HEK293 (cell line): ENCODE measurements at regions not wholly inside any gene's neighbourhood (a gene's known extent, or its start where the extent isn't known, plus 50 kb on each side); places are given as distances from the start of the nearest gene placed in this dataset.

Source experiments
- BCL11A ChIP-seq: fragments of 450-650 bp; formaldehyde crosslinking; IDR thresholded peaks from 2 replicates; pipeline ENCODE4 v1.5.1; 2016; ENCODE audit warnings: low read depth, missing biosample characterization, missing genetic modification characterization
- SP2 ChIP-seq: fragments of 450-650 bp; formaldehyde crosslinking; IDR thresholded peaks from 2 replicates; pipeline ENCODE4 v1.5.1; 2016; ENCODE audit warnings: missing biosample characterization, missing genetic modification characterization
- ZEB2 ChIP-seq: fragments of 450-650 bp; formaldehyde crosslinking; IDR thresholded peaks from 2 replicates; pipeline ENCODE4 v1.5.1; 2016; ENCODE audit warnings: missing biosample characterization, missing genetic modification characterization
- ZFP3 ChIP-seq: fragments of 450-650 bp; formaldehyde crosslinking; IDR thresholded peaks from 2 replicates; pipeline ENCODE4 v1.5.1; 2016; ENCODE audit warnings: low read depth, missing biosample characterization, missing genetic modification characterization
- ZNF155 ChIP-seq: fragments of 450-650 bp; formaldehyde crosslinking; IDR thresholded peaks from 2 replicates; pipeline ENCODE4 v1.5.1; 2016; ENCODE audit warnings: missing biosample characterization, missing genetic modification characterization
- ZNF239 ChIP-seq: fragments of 450-650 bp; formaldehyde crosslinking; IDR thresholded peaks from 2 replicates; pipeline ENCODE4 v1.5.1; 2016; ENCODE audit warnings: missing biosample characterization, missing genetic modification characterization
- ZNF623 ChIP-seq: fragments of 450-650 bp; formaldehyde crosslinking; IDR thresholded peaks from 2 replicates; pipeline ENCODE4 v1.5.1; 2016; ENCODE audit warnings: missing biosample characterization, missing genetic modification characterization
- ZNF707 ChIP-seq: fragments of 450-650 bp; formaldehyde crosslinking; IDR thresholded peaks from 2 replicates; pipeline ENCODE4 v1.5.1; 2016; ENCODE audit warnings: missing biosample characterization, missing genetic modification characterization
- TF ChIP-seq, protein P1 (sequence below): fragments of 450-650 bp; formaldehyde crosslinking; IDR thresholded peaks from 2 replicates; pipeline ENCODE4 v1.5.1; 2016; ENCODE audit warnings: missing biosample characterization, missing genetic modification characterization
- TF ChIP-seq, protein P2 (sequence below): fragments of 450-650 bp; formaldehyde crosslinking; IDR thresholded peaks from 2 replicates; pipeline ENCODE4 v1.5.1; 2016; ENCODE audit warnings: missing biosample characterization, missing genetic modification characterization
- TF ChIP-seq, protein P3 (sequence below): IDR thresholded peaks from 2 replicates; pipeline ENCODE4 v1.6.1; 2011; ENCODE audit warnings: mild to moderate bottlenecking, low read depth, low read length, borderline replicate concordance

DNA sequence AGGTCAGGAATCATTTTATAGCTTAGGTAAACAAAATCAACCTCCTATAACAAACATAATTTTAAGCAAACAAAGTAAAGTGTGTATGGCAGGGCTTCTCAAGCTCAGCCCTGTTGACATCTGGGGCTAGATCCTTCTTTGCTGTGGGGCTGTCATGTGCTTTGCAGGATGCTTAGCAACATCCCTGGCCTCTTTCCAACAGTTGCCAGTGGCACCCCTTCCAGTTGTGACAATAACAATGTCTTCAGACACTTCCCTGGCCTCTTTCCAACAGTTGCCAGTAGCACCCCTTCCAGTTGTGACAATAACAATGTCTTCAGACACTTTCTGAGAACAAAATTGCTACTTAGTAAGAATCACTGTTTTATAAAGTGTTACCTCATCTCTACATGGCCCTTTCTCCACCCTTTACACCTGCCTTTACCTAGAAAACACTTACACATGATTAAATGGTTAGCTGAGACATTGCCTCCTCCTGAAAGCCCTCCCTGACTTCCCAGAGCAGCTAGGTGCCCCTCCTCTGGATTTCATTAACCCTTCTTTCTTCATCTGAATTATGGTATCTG, 194.0 kb upstream of the LMCD1 start:
- TF ChIP-seq SP2 = no peak
- TF ChIP-seq ZNF623 = no peak
- TF ChIP-seq, protein P1, sequence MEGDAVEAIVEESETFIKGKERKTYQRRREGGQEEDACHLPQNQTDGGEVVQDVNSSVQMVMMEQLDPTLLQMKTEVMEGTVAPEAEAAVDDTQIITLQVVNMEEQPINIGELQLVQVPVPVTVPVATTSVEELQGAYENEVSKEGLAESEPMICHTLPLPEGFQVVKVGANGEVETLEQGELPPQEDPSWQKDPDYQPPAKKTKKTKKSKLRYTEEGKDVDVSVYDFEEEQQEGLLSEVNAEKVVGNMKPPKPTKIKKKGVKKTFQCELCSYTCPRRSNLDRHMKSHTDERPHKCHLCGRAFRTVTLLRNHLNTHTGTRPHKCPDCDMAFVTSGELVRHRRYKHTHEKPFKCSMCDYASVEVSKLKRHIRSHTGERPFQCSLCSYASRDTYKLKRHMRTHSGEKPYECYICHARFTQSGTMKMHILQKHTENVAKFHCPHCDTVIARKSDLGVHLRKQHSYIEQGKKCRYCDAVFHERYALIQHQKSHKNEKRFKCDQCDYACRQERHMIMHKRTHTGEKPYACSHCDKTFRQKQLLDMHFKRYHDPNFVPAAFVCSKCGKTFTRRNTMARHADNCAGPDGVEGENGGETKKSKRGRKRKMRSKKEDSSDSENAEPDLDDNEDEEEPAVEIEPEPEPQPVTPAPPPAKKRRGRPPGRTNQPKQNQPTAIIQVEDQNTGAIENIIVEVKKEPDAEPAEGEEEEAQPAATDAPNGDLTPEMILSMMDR (tag by site-specific recombination) = no peak
- no peak for TF ChIP-seq BCL11A
- no peak for TF ChIP-seq ZNF239 (tag by site-specific recombination)
- TF ChIP-seq ZEB2 = no peak
- no peak for TF ChIP-seq ZNF707 (tag by site-specific recombination)
- no peak for TF ChIP-seq ZNF155
- TF ChIP-seq, protein P2, sequence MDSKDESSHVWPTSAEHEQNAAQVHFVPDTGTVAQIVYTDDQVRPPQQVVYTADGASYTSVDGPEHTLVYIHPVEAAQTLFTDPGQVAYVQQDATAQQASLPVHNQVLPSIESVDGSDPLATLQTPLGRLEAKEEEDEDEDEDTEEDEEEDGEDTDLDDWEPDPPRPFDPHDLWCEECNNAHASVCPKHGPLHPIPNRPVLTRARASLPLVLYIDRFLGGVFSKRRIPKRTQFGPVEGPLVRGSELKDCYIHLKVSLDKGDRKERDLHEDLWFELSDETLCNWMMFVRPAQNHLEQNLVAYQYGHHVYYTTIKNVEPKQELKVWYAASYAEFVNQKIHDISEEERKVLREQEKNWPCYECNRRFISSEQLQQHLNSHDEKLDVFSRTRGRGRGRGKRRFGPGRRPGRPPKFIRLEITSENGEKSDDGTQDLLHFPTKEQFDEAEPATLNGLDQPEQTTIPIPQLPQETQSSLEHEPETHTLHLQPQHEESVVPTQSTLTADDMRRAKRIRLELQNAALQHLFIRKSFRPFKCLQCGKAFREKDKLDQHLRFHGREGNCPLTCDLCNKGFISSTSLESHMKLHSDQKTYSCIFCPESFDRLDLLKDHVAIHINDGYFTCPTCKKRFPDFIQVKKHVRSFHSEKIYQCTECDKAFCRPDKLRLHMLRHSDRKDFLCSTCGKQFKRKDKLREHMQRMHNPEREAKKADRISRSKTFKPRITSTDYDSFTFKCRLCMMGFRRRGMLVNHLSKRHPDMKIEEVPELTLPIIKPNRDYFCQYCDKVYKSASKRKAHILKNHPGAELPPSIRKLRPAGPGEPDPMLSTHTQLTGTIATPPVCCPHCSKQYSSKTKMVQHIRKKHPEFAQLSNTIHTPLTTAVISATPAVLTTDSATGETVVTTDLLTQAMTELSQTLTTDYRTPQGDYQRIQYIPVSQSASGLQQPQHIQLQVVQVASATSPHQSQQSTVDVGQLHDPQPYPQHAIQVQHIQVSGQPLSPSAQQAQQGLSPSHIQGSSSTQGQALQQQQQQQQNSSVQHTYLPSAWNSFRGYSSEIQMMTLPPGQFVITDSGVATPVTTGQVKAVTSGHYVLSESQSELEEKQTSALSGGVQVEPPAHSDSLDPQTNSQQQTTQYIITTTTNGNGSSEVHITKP = no peak
- TF ChIP-seq ZFP3 (tag by site-specific recombination) = no peak
- TF ChIP-seq, protein P3, sequence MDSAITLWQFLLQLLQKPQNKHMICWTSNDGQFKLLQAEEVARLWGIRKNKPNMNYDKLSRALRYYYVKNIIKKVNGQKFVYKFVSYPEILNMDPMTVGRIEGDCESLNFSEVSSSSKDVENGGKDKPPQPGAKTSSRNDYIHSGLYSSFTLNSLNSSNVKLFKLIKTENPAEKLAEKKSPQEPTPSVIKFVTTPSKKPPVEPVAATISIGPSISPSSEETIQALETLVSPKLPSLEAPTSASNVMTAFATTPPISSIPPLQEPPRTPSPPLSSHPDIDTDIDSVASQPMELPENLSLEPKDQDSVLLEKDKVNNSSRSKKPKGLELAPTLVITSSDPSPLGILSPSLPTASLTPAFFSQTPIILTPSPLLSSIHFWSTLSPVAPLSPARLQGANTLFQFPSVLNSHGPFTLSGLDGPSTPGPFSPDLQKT = no peak
